T-helper 17 cell (primary cell): ENCODE measurements at regions not wholly inside any gene's neighbourhood (a gene's known extent, or its start where the extent isn't known, plus 50 kb on each side); places are given as distances from the start of the nearest gene placed in this dataset.

Experiments used
- ATAC-seq: fragments of 150-1000 bp; cut with Tn5 transposase; 2 replicates; pipeline ENCODE4 v1.10.0; 2021; ENCODE audit warnings: mild to moderate bottlenecking, moderate library complexity
- DNase-seq, 3 donors: peaks; one replicate each; pipeline versions ENCODE4 v3.0.0 to v3.0.0-alpha.2; 2020 to 2021
- H3K9me3 ChIP-seq: one replicate; pipeline ENCODE4 v1.7.0; 2013; ENCODE audit warnings: low read length, mild to moderate bottlenecking; ENCODE audit not compliant: control insufficient read depth, poor library complexity, severe bottlenecking
- H3K27ac Mint-ChIP-seq: one replicate; pipeline ENCODE4 v1.8.0; 2022; ENCODE audit warnings: mild to moderate bottlenecking, moderate library complexity, mixed read lengths
- H3K27me3 Mint-ChIP-seq: one replicate; pipeline ENCODE4 v1.8.0; 2022; ENCODE audit warnings: mixed read lengths
- H3K36me3 Mint-ChIP-seq: one replicate; pipeline ENCODE4 v1.8.0; 2022; ENCODE audit warnings: low read depth, mixed read lengths
- H3K4me1 Mint-ChIP-seq: one replicate; pipeline ENCODE4 v1.8.0; 2022; ENCODE audit warnings: mild to moderate bottlenecking, mixed read lengths
- H3K4me3 Mint-ChIP-seq: one replicate; pipeline ENCODE4 v1.8.0; 2022; ENCODE audit warnings: mild to moderate bottlenecking, moderate library complexity, mixed read lengths

GRCh38 chr16:79825002-79825401, 224.5 kb upstream of the MAF start:
- H3K27ac Mint-ChIP-seq, result no peak overlapping the region
- no peaks in the 10 kb centered on the region for H3K9me3 ChIP-seq
- no peak overlapping the region for H3K4me3 Mint-ChIP-seq
- H3K4me1 Mint-ChIP-seq, result no peaks in the 10 kb centered on the region
- DNase-seq (no peak), ATAC-seq (no peak)
- H3K27me3 Mint-ChIP-seq, result peaks cover 4% of the 10 kb centered on the region
- no peaks in the 10 kb centered on the region for H3K36me3 Mint-ChIP-seq

GRCh38 chr16:79823639-79824038, 223.1 kb upstream of the MAF start:
- no peak for ATAC-seq

DNA sequence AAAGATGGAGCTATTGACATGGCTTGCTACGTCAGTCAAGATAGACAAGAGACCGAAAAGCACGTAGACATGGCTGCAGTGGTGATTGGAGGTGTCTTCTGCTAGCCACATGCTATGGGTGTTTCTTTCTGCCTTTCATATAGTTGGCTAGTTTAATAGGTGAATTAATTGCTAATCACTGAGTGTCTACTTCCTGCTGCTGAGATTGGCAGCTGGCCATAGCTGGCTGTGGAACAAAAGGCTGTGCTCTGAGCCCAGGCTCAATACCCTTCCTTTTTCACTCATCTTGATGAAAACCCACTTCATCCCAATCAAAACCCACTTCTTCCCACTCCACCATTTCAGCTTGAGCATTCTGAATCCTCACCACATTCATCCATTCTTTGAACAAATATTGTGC, 221.4 kb upstream of the MAF start:
- Mint-ChIP-seq H3K27me3 (no peaks in the 10 kb centered on the region), H3K36me3 (no peaks in the 10 kb centered on the region), H3K4me3 (no peak overlapping the region), H3K4me1 (no peaks in the 10 kb centered on the region), H3K27ac (no peak overlapping the region)
- no peaks in the 10 kb centered on the region for H3K9me3 ChIP-seq
- DNase-seq, result no peak
- ATAC-seq, result no peak

More at GRCh38 chr16:79823639-79824038, 223.1 kb upstream of the MAF start:
- no peak overlapping the region for H3K4me3 Mint-ChIP-seq
- H3K9me3 ChIP-seq, result no peaks in the 10 kb centered on the region
- H3K4me1 Mint-ChIP-seq, result no peaks in the 10 kb centered on the region
- H3K27me3 Mint-ChIP-seq, result no peaks in the 10 kb centered on the region
- DNase-seq, result no peak
- H3K27ac Mint-ChIP-seq, result no peak overlapping the region
- H3K36me3 Mint-ChIP-seq, result no peaks in the 10 kb centered on the region

GRCh38 chr16:79816081-79816497, 215.6 kb upstream of the MAF start:
- Mint-ChIP-seq H3K36me3 (no peaks in the 10 kb centered on the region), H3K4me3 (no peak overlapping the region), H3K27me3 (peaks cover 30% of the 10 kb centered on the region), H3K4me1 (no peaks in the 10 kb centered on the region), H3K27ac (no peak overlapping the region)
- DNase-seq, result no peak
- no peaks in the 10 kb centered on the region for H3K9me3 ChIP-seq
- ATAC-seq, result no peak

DNA sequence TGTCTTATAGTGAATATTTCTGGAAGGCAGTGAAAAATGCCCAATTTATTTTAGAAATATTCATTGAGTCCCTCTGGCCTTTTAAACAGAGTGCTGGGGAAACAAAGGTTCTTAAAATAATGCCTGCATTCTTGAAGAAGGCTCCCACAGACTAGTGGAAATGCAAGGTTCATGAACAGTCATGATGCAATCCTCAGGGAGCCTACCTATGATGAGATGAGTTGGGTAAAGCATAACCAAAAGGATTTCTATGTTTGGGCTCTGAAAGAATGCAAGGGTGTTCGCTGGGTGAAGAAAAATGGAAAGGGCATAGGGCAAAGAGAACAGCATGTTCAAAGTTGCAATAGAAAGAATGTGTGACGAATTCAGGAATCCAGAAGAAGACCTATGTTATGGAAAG, 214.5 kb upstream of the MAF start:
- no peak overlapping the region for H3K27ac Mint-ChIP-seq
- H3K9me3 ChIP-seq, result no peaks in the 10 kb centered on the region
- peaks cover 37% of the 10 kb centered on the region for H3K27me3 Mint-ChIP-seq
- ATAC-seq (no peak), DNase-seq (no peak)
- H3K4me3 Mint-ChIP-seq, result no peak overlapping the region
- H3K4me1 Mint-ChIP-seq, result no peaks in the 10 kb centered on the region
- no peaks in the 10 kb centered on the region for H3K36me3 Mint-ChIP-seq

DNA sequence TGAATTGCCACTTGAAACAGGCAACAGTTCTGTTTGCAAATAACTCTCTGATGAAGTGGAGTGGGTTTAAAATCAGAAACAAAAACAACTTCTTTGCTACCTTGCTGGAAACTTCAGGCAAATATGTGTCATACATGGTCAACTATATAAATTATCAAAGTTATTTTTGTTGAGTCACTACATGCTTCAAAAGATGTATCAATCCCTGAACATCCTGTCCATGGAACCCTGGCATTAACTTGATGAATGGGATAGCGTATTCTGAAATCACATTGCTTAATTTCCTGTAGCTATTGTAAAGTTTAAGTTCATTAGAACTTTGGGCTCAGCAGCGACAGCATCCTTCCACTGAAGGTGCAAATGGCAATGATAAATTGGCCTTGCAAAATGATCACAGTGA, 213.6 kb upstream of the MAF start:
- ATAC-seq, result no peak
- H3K36me3 Mint-ChIP-seq, result no peaks in the 10 kb centered on the region
- H3K4me1 Mint-ChIP-seq, result no peaks in the 10 kb centered on the region
- H3K27ac Mint-ChIP-seq, result no peak overlapping the region
- no peaks in the 10 kb centered on the region for H3K9me3 ChIP-seq
- H3K4me3 Mint-ChIP-seq, result no peak overlapping the region
- DNase-seq, result no peak
- H3K27me3 Mint-ChIP-seq, result peaks cover 37% of the 10 kb centered on the region

DNA sequence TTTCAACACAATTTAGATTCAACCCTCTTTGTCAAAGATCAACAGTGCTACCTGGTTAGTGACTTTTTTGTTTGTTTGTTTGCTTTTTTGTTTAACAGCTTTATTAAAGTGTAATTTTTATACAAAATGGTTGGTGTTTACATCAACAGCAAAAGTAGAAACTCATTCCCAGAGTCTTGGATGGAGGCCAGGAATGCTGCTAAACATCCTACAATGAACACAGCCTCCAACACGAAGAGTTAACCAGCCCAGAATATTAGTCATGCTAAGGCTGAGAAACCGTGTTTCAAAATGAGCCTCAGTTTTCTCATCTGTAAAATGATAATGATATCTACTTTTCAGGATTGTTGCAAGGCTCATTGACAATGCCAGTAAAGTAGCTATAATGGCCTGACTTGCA, 211.0 kb upstream of the MAF start:
- Mint-ChIP-seq H3K27me3 (peaks cover 52% of the 10 kb centered on the region), H3K4me1 (no peaks in the 10 kb centered on the region), H3K4me3 (no peak overlapping the region), H3K36me3 (no peaks in the 10 kb centered on the region), H3K27ac (no peak overlapping the region)
- ATAC-seq (no peak), DNase-seq (no peak)
- H3K9me3 ChIP-seq, result no peaks in the 10 kb centered on the region

DNA sequence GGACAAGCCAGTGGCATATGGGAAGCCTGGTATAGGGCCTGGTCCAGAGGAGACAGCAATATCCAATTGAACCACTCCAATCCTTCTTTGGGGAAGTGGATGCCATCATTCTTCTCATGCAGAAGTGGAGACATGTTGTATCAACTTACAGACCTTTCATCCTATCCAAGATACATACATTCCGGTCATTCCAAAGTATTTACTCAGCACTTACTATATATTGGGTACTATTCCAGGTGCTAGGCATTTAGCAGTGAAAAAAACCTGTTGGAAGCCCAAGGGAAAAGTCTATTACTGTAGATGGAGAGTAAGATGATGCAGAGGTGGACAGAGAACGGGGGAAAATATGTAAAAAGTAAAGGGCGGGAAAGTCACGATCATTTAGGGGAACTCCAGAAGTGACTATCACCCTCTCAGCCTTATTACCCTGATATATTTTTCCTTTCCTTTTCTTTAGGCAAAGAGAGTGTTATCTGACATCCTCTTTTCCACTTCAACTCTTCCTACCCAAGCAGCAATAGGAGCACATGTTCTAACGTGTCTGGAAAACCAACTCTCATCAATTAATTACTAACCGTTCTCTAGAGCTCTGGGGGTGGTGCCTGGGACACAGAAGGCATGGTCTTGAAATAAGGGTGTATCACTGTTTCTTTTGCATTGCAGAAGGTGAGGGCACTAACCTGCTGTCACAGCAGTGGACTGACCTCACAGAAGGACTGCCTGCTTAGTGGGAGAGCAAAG, 210.1 kb upstream of the MAF start:
- Mint-ChIP-seq H3K27me3 (peaks cover 51% of the 10 kb centered on the region), H3K36me3 (no peaks in the 10 kb centered on the region), H3K4me3 (no peak overlapping the region), H3K4me1 (no peaks in the 10 kb centered on the region), H3K27ac (no peak overlapping the region)
- no peaks in the 10 kb centered on the region for H3K9me3 ChIP-seq
- ATAC-seq (no peak), DNase-seq (no peak)

GRCh38 chr16:79809376-79809775, 208.8 kb upstream of the MAF start:
- H3K36me3 Mint-ChIP-seq, result no peaks in the 10 kb centered on the region
- no peak for DNase-seq
- H3K9me3 ChIP-seq, result no peaks in the 10 kb centered on the region
- no peak overlapping the region for H3K4me3 Mint-ChIP-seq
- no peaks in the 10 kb centered on the region for H3K4me1 Mint-ChIP-seq
- peaks cover 44% of the 10 kb centered on the region for H3K27me3 Mint-ChIP-seq
- H3K27ac Mint-ChIP-seq, result no peak overlapping the region
- ATAC-seq, result no peak

DNA sequence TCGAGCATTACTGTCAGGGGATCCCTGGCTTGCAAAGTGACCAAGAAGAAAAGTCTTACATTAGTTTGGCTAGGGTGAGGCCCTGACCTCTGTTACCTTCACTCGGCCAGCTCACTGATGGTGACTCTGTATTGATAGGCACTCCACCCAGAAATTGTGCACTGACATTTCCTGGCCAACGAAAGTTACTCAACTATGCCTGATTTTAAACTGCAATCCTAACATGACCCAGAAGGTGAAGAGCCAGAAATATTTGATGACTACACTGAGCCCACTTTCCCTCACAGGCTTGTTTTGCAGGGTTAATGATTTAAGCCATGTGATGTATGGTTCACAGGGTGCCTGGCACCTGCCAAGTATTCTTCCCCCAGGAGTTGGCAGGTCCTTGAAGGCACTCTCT, 208.2 kb upstream of the MAF start:
- H3K4me3 Mint-ChIP-seq, result no peak overlapping the region
- no peaks in the 10 kb centered on the region for H3K4me1 Mint-ChIP-seq
- H3K27ac Mint-ChIP-seq, result no peak overlapping the region
- no peaks in the 10 kb centered on the region for H3K36me3 Mint-ChIP-seq
- DNase-seq (no peak), ATAC-seq (no peak)
- H3K27me3 Mint-ChIP-seq, result peaks cover 39% of the 10 kb centered on the region
- no peaks in the 10 kb centered on the region for H3K9me3 ChIP-seq

GRCh38 chr16:79806757-79807156, 206.2 kb upstream of the MAF start:
- Mint-ChIP-seq H3K4me1 (no peaks in the 10 kb centered on the region), H3K27ac (no peak overlapping the region), H3K4me3 (no peak overlapping the region), H3K27me3 (peaks cover 27% of the 10 kb centered on the region), H3K36me3 (no peaks in the 10 kb centered on the region)
- ATAC-seq (no peak), DNase-seq (no peak)
- no peaks in the 10 kb centered on the region for H3K9me3 ChIP-seq

- Mint-ChIP-seq H3K4me1 (no peaks in the 10 kb centered on the region), H3K4me3 (no peak overlapping the region), H3K36me3 (no peaks in the 10 kb centered on the region), H3K27me3 (peaks cover 24% of the 10 kb centered on the region), H3K27ac (no peak overlapping the region)
- no peak for DNase-seq
- ATAC-seq, result no peak
- H3K9me3 ChIP-seq, result no peaks in the 10 kb centered on the region
These were observed 205.1 kb upstream of the MAF start for GRCh38 chr16:79805621-79806020.

GRCh38 chr16:79801646-79802045, 201.1 kb upstream of the MAF start:
- Mint-ChIP-seq H3K4me1 (no peaks in the 10 kb centered on the region), H3K4me3 (no peak overlapping the region), H3K27me3 (peaks cover 16% of the 10 kb centered on the region)

DNA sequence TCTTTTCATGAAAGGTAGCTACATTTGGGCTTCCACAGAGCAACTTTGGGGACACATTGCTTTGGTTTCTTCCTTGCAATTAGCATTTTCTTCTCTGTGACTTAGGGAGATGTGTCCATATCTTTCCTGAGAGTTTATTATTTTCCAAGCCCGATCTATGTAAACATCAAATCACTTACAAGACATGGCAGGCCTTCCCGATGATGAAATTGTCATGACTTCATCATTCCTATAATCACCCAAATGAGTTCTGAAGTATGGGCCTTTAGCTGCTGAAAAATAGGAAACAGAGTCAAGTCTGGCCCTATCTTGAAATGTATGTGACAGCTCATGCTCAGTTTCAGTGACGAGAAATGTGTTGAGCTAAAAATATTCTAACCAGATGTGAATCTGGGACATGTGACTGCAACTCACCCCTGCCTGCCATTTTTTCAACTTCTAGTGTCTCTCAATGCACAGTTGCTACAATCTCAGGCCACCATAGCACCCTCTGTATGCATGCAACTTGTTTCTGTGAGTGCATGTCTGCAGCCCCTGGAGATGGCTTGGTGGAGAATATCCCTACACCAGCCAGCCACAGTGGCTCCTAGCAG, 199.6 kb upstream of the MAF start:
- ATAC-seq (no peak), DNase-seq (no peak)
- Mint-ChIP-seq H3K27me3 (peaks cover 11% of the 10 kb centered on the region), H3K27ac (no peak overlapping the region), H3K36me3 (no peaks in the 10 kb centered on the region), H3K4me1 (no peaks in the 10 kb centered on the region), H3K4me3 (no peak overlapping the region)
- no peaks in the 10 kb centered on the region for H3K9me3 ChIP-seq

More at GRCh38 chr16:79801646-79802045, 201.1 kb upstream of the MAF start:
- DNase-seq, result no peak
- no peak for ATAC-seq
- Mint-ChIP-seq H3K36me3 (no peaks in the 10 kb centered on the region), H3K27ac (no peak overlapping the region)
- no peaks in the 10 kb centered on the region for H3K9me3 ChIP-seq
